CD4-positive, alpha-beta T cell (primary cell): ENCODE measurements at regions not wholly inside any gene's neighbourhood (a gene's known extent, or its start where the extent isn't known, plus 50 kb on each side); places are given as distances from the start of the nearest gene placed in this dataset.

Experiments
- ATAC-seq: fragments of 200-7000 bp; cut with Tn5 transposase; one replicate; pipeline ENCODE4 v1.10.0; 2022; ENCODE audit warnings: mild to moderate bottlenecking; ENCODE audit not compliant: poor library complexity
- CTCF ChIA-PET: fragments of 350-600 bp; sonication (Branson Sonifier 250); formaldehyde crosslinking; loops from one replicate; lab custom pipeline; 2021; ENCODE audit warnings: antibody characterized with exemption, inconsistent platforms; lab: Charles Lee
- POLR2A ChIA-PET: fragments of 350-600 bp; sonication (Branson Sonifier 250); formaldehyde crosslinking; loops from one replicate; lab custom pipeline; 2021; ENCODE audit warnings: antibody characterized with exemption, inconsistent platforms; lab: Charles Lee
- DNase-seq, 14 experiments: peaks; one replicate each; pipeline ENCODE4 v3.0.0-alpha.2; 2013 to 2020; ENCODE audit warnings: mixed read lengths in 2 of 14
- H3K27ac ChIP-seq, 2 donors: one replicate each; pipeline versions ENCODE4 v1.5.1 to v1.7.0; 2013; ENCODE audit warnings: low read length in 2 of 2, low read depth in 1 of 2, mild to moderate bottlenecking in 1 of 2
- H3K27me3 ChIP-seq, 2 experiments: 1 replicate in 1 of 2; 2 replicates in 1 of 2; pipeline versions ENCODE4 v1.6.1 to v1.7.0; 2013; ENCODE audit warnings: low read length in 2 of 2, control low read depth in 1 of 2, mild to moderate bottlenecking in 1 of 2, moderate library complexity in 1 of 2; ENCODE audit not compliant: insufficient read depth in 2 of 2, control insufficient read depth in 1 of 2
- H3K36me3 ChIP-seq: one replicate; pipeline ENCODE4 v1.6.1; 2013; ENCODE audit warnings: low read length, control low read depth; ENCODE audit not compliant: insufficient read depth
- H3K4me1 ChIP-seq: one replicate; pipeline ENCODE4 v1.6.1; 2013; ENCODE audit warnings: low read length, control low read depth; ENCODE audit not compliant: insufficient read depth
- H3K4me3 ChIP-seq: one replicate; pipeline ENCODE4 v1.5.1; 2013; ENCODE audit warnings: mild to moderate bottlenecking, low read length, moderate library complexity
- H3K9me3 ChIP-seq, 2 experiments: 1 replicate in 1 of 2; 2 replicates in 1 of 2; pipeline versions ENCODE4 v1.6.1 to v1.7.0; 2013; ENCODE audit warnings: low read length in 2 of 2, mild to moderate bottlenecking in 2 of 2, control low read depth in 1 of 2, moderate library complexity in 1 of 2; ENCODE audit not compliant: control insufficient read depth in 1 of 2, insufficient read depth in 1 of 2
- H3K27ac Mint-ChIP-seq: one replicate; pipeline ENCODE4 v1.8.0; 2020; ENCODE audit warnings: mixed read lengths
- H3K27me3 Mint-ChIP-seq: one replicate; pipeline ENCODE4 v1.8.0; 2021; ENCODE audit warnings: mixed read lengths
- H3K36me3 Mint-ChIP-seq: one replicate; pipeline ENCODE4 v1.8.0; 2021; ENCODE audit warnings: low read depth, mixed read lengths
- H3K4me1 Mint-ChIP-seq: one replicate; pipeline ENCODE4 v1.8.0; 2021; ENCODE audit warnings: low read depth, mixed read lengths
- H3K4me3 Mint-ChIP-seq: one replicate; pipeline ENCODE4 v1.8.0; 2020; ENCODE audit warnings: mild to moderate bottlenecking, mixed read lengths
- H3K9me3 Mint-ChIP-seq: one replicate; pipeline ENCODE4 v1.8.0; 2020; ENCODE audit warnings: mixed read lengths
- CTCF ChIP-seq: fragments of 200-600 bp; IDR thresholded peaks from one replicate; pipeline ENCODE4 v1.8.0; 2022; ENCODE audit warnings: antibody characterized with exemption, mild to moderate bottlenecking
- intact Hi-C, 2 experiments: fragments of 100-400 bp; cut with DNase I in 1 of 2; cut with micrococcal nuclease in 1 of 2; formaldehyde crosslinking; loops; one replicate each; pipeline versions ENCODE4 v1.15.1 to v1.9.0; 2023 to 2025; cut with DNase I, micrococcal nuclease

- DNase-seq: no peak
- no peak overlapping the region for H3K4me3 Mint-ChIP-seq
- H3K4me1 Mint-ChIP-seq: no peaks in the 10 kb centered on the region
- Histone ChIP-seq H3K9me3 (no peaks in the 10 kb centered on the region), H3K27ac (no peak overlapping the region), H3K36me3 (no peaks in the 10 kb centered on the region), H3K27me3 (no peaks in the 10 kb centered on the region), H3K4me3 (no peak overlapping the region), H3K4me1 (no peaks in the 10 kb centered on the region)
- H3K27ac Mint-ChIP-seq: no peak overlapping the region
- ATAC-seq: no peak
- no peaks in the 10 kb centered on the region for H3K36me3 Mint-ChIP-seq
- ChIA-PET CTCF (no interaction called here), POLR2A (no interaction called here)
- no peak for TF ChIP-seq CTCF
- no peaks in the 10 kb centered on the region for H3K9me3 Mint-ChIP-seq
- H3K27me3 Mint-ChIP-seq: no peaks in the 10 kb centered on the region
- intact Hi-C loops: no loop called here
Observed at GRCh38 chr7:136079478-136079892, 102.3 kb upstream of the MTPN start.

GRCh38 chr7:136079066-136079465, 101.9 kb upstream of the MTPN start:
- Mint-ChIP-seq H3K27me3 (no peaks in the 10 kb centered on the region), H3K27ac (no peak overlapping the region), H3K9me3 (no peaks in the 10 kb centered on the region), H3K36me3 (no peaks in the 10 kb centered on the region), H3K4me3 (no peak overlapping the region), H3K4me1 (no peaks in the 10 kb centered on the region)
- POLR2A ChIA-PET: no interaction called here
- no peak for TF ChIP-seq CTCF
- intact Hi-C loops: no loop called here
- H3K27me3 ChIP-seq: no peaks in the 10 kb centered on the region
- CTCF ChIA-PET: no interaction called here
- H3K9me3 ChIP-seq: no peaks in the 10 kb centered on the region
- H3K36me3 ChIP-seq: no peaks in the 10 kb centered on the region
- H3K4me1 ChIP-seq: no peaks in the 10 kb centered on the region
- ATAC-seq (no peak), DNase-seq (no peak)
- no peak overlapping the region for H3K4me3 ChIP-seq
- no peak overlapping the region for H3K27ac ChIP-seq

- no peaks in the 10 kb centered on the region for H3K4me1 Mint-ChIP-seq
- H3K9me3 Mint-ChIP-seq: no peaks in the 10 kb centered on the region
- no peak for TF ChIP-seq CTCF
- DNase-seq (no peak), ATAC-seq (no peak)
- Histone ChIP-seq H3K4me3 (no peak overlapping the region), H3K36me3 (no peaks in the 10 kb centered on the region), H3K27me3 (no peaks in the 10 kb centered on the region), H3K4me1 (no peaks in the 10 kb centered on the region), H3K9me3 (no peaks in the 10 kb centered on the region), H3K27ac (no peak overlapping the region)
- intact Hi-C loops: no loop called here
- CTCF ChIA-PET: no interaction called here
- no peak overlapping the region for H3K27ac Mint-ChIP-seq
- POLR2A ChIA-PET: no interaction called here
- no peaks in the 10 kb centered on the region for H3K27me3 Mint-ChIP-seq
- H3K36me3 Mint-ChIP-seq: no peaks in the 10 kb centered on the region
- H3K4me3 Mint-ChIP-seq: no peak overlapping the region
Observed at GRCh38 chr7:136078630-136079029, 101.5 kb upstream of the MTPN start.
